GM23338 (cell line): ENCODE measurements at regions not wholly inside any gene's neighbourhood (a gene's known extent, or its start where the extent isn't known, plus 50 kb on each side); places are given as distances from the start of the nearest gene placed in this dataset.

Source experiments
- ATAC-seq: fragments of 200-7000 bp; cut with Tn5 transposase; 3 replicates; pipeline ENCODE4 v1.9.1; 2020
- DNase-seq: peaks from one replicate; pipeline ENCODE4 v3.0.0-alpha.2; 2015; ENCODE audit warnings: low spot score
- H2AFZ ChIP-seq: fragments of 200-600 bp; sonication (generic); 2 replicates; pipeline ENCODE4 v1.8.0; 2016; ENCODE audit warnings: antibody characterized with exemption, mild to moderate bottlenecking, moderate library complexity
- H3F3A ChIP-seq: fragments of 200-600 bp; sonication (generic); replicated peaks from 2 replicates; pipeline ENCODE4 v1.8.0; 2017; ENCODE audit warnings: antibody characterized with exemption, mixed run types, low read depth
- H3K27ac ChIP-seq: fragments of 200-600 bp; sonication (generic); 2 replicates; pipeline ENCODE4 v1.6.1; 2016; ENCODE audit warnings: low read depth
- H3K27me3 ChIP-seq: fragments of 200-600 bp; sonication (generic); 2 replicates; pipeline ENCODE4 v1.8.0; 2016; ENCODE audit warnings: mild to moderate bottlenecking, mixed run types, moderate library complexity; ENCODE audit not compliant: insufficient read depth
- H3K36me3 ChIP-seq: fragments of 200-600 bp; sonication (generic); 2 replicates; pipeline ENCODE4 v1.8.0; 2016; ENCODE audit warnings: mild to moderate bottlenecking; ENCODE audit not compliant: insufficient read depth
- H3K4me1 ChIP-seq: fragments of 200-600 bp; sonication (generic); 2 replicates; pipeline ENCODE4 v1.8.0; 2016; ENCODE audit warnings: mild to moderate bottlenecking, moderate library complexity; ENCODE audit not compliant: insufficient read depth
- H3K4me2 ChIP-seq: fragments of 200-600 bp; sonication (generic); 2 replicates; pipeline ENCODE4 v1.7.1; 2017; ENCODE audit warnings: mixed run types
- H3K4me3 ChIP-seq: fragments of 200-600 bp; sonication (generic); 2 replicates; pipeline ENCODE4 v1.6.1; 2016; ENCODE audit warnings: mixed run types
- H3K79me2 ChIP-seq: fragments of 200-600 bp; sonication (generic); replicated peaks from 2 replicates; pipeline ENCODE4 v1.8.0; 2017; ENCODE audit warnings: mild to moderate bottlenecking; ENCODE audit not compliant: insufficient read depth
- H3K9me2 ChIP-seq: fragments of 200-600 bp; sonication (generic); 2 replicates; pipeline ENCODE4 v1.8.0; 2017; ENCODE audit not compliant: insufficient read depth
- H4K20me1 ChIP-seq: fragments of 200-600 bp; sonication (generic); replicated peaks from 2 replicates; pipeline ENCODE4 v1.8.0; 2017; ENCODE audit warnings: mild to moderate bottlenecking; ENCODE audit not compliant: insufficient read depth
- H3K27ac Mint-ChIP-seq: 2 replicates; pipeline ENCODE4 v1.8.0; 2020; ENCODE audit warnings: inconsistent platforms, mild to moderate bottlenecking, moderate library complexity, mixed read lengths
- H3K27me3 Mint-ChIP-seq: 3 replicates; pipeline ENCODE4 v1.8.0; 2022; ENCODE audit warnings: low read depth, mild to moderate bottlenecking, moderate library complexity, mixed read lengths, inconsistent platforms; ENCODE audit not compliant: insufficient read depth, poor library complexity
- H3K36me3 Mint-ChIP-seq: 3 replicates; pipeline ENCODE4 v1.8.0; 2021; ENCODE audit warnings: low read depth, mild to moderate bottlenecking, inconsistent platforms, moderate library complexity, mixed read lengths
- H3K4me1 Mint-ChIP-seq: 3 replicates; pipeline ENCODE4 v1.8.0; 2020; ENCODE audit warnings: mild to moderate bottlenecking, inconsistent platforms, mixed read lengths
- H3K4me3 Mint-ChIP-seq: 3 replicates; pipeline ENCODE4 v1.8.0; 2021; ENCODE audit warnings: moderate library complexity, mild to moderate bottlenecking, inconsistent platforms, mixed read lengths
- H3K9me3 Mint-ChIP-seq: 3 replicates; pipeline ENCODE4 v1.8.0; 2020; ENCODE audit warnings: moderate library complexity, mild to moderate bottlenecking, inconsistent platforms, mixed read lengths
- CREB1 ChIP-seq: fragments of 250-450 bp; sonication (Bioruptor Pico); IDR thresholded peaks from 2 replicates; pipeline ENCODE4 v1.5.0; 2020; ENCODE audit warnings: low read depth, mild to moderate bottlenecking, moderate library complexity
- ETS1 ChIP-seq: IDR thresholded peaks from 2 replicates; pipeline ENCODE4 v1.6.1; 2016; ENCODE audit warnings: antibody characterized with exemption
- EZH2 ChIP-seq: fragments of 200-600 bp; sonication (generic); IDR thresholded peaks from one replicate; pipeline ENCODE4 v1.8.0; 2017; ENCODE audit warnings: antibody characterized with exemption, mild to moderate bottlenecking, low read depth; ENCODE audit not compliant: unreplicated experiment
- EZH2phosphoT487 ChIP-seq: fragments of 200-600 bp; sonication (generic); IDR thresholded peaks from one replicate; pipeline ENCODE4 v1.8.1; 2018; ENCODE audit warnings: antibody characterized with exemption; ENCODE audit not compliant: unreplicated experiment
- JUNB ChIP-seq: IDR thresholded peaks from one replicate; pipeline ENCODE4 v1.6.1; 2016; ENCODE audit warnings: antibody characterized with exemption; ENCODE audit not compliant: unreplicated experiment
- NANOG ChIP-seq: IDR thresholded peaks from 2 replicates; pipeline ENCODE4 v1.6.1; 2016; ENCODE audit warnings: antibody characterized with exemption, borderline replicate concordance
- POLR2AphosphoS5 ChIP-seq: IDR thresholded peaks from 2 replicates; pipeline ENCODE4 v1.6.1; 2016; ENCODE audit warnings: antibody characterized with exemption, low read depth
- REST ChIP-seq: IDR thresholded peaks from one replicate; pipeline ENCODE4 v1.6.1; 2018; ENCODE audit warnings: antibody characterized with exemption; ENCODE audit not compliant: unreplicated experiment
- STAT1 ChIP-seq: IDR thresholded peaks from one replicate; pipeline ENCODE4 v1.6.1; 2016; ENCODE audit warnings: antibody characterized with exemption; ENCODE audit not compliant: unreplicated experiment
- ZNF114 ChIP-seq: fragments of 250-450 bp; sonication (Bioruptor Pico); IDR thresholded peaks from 2 replicates; pipeline ENCODE4 v1.5.0; 2020; ENCODE audit warnings: mild to moderate bottlenecking, moderate library complexity
- ZNF331 ChIP-seq: fragments of 250-450 bp; sonication (Bioruptor Pico); IDR thresholded peaks from 2 replicates; pipeline ENCODE4 v1.5.0; 2020; ENCODE audit warnings: low read depth, mild to moderate bottlenecking, moderate library complexity
- ZNF462 ChIP-seq: fragments of 250-450 bp; sonication (Bioruptor Pico); IDR thresholded peaks from 2 replicates; pipeline ENCODE4 v1.5.0; 2020; ENCODE audit warnings: mild to moderate bottlenecking, moderate library complexity

- H3K9me3 Mint-ChIP-seq = peaks cover 29% of the 10 kb centered on the region
- H3K27me3 Mint-ChIP-seq = no peaks in the 10 kb centered on the region
- Histone ChIP-seq H2AFZ (no peak overlapping the region), H3K4me1 (no peaks in the 10 kb centered on the region), H3K36me3 (peaks cover 8% of the 10 kb centered on the region; the same call in 1 of the 2 replicates), H3K27me3 (no peaks in the 10 kb centered on the region), H3K4me3 (no peak overlapping the region), H3K4me2 (no peak overlapping the region), H4K20me1 (no peaks in the 10 kb centered on the region), H3K27ac (no peak overlapping the region), H3F3A (no peaks in the 10 kb centered on the region), H3K79me2 (no peaks in the 10 kb centered on the region), H3K9me2 (peaks cover 17% of the 10 kb centered on the region)
- H3K4me1 Mint-ChIP-seq = 0 out of 3 replicates have a peak, but pooled peaks cover 4% of the 10 kb centered on the region
- ATAC-seq (no peak), DNase-seq (no peak)
- peaks cover 19% of the 10 kb centered on the region for H3K36me3 Mint-ChIP-seq
- TF ChIP-seq ZNF331 (CRISPR knock-in tag) = no peak
- no peak for TF ChIP-seq EZH2phosphoT487
- no peak for TF ChIP-seq JUNB
- TF ChIP-seq NANOG = no peak
- no peak for TF ChIP-seq ZNF114 (CRISPR knock-in tag)
- H3K4me3 Mint-ChIP-seq = no peak overlapping the region
- H3K27ac Mint-ChIP-seq = no peak overlapping the region
Measured at GRCh38 chr1:95879498-95880050, 645.6 kb downstream of the RWDD3 start.

GRCh38 chr1:95888941-95889390 lies 655.0 kb downstream of the RWDD3 start:
- no peaks in the 10 kb centered on the region for H3K79me2 ChIP-seq
- DNase-seq = peak; percentile 8
- no peak overlapping the region for H2AFZ ChIP-seq
- no peaks in the 10 kb centered on the region for H4K20me1 ChIP-seq
- H3K27me3 Mint-ChIP-seq = no peaks in the 10 kb centered on the region
- no peak overlapping the region for H3K27ac Mint-ChIP-seq
- no peak overlapping the region for H3K4me2 ChIP-seq
- no peaks in the 10 kb centered on the region for H3K9me2 ChIP-seq
- H3K9me3 Mint-ChIP-seq = no peaks in the 10 kb centered on the region
- H3K4me1 ChIP-seq = no peaks in the 10 kb centered on the region
- no peaks in the 10 kb centered on the region for H3K27me3 ChIP-seq
- no peaks in the 10 kb centered on the region for H3F3A ChIP-seq
- no peak overlapping the region for H3K27ac ChIP-seq
- no peaks in the 10 kb centered on the region for H3K36me3 Mint-ChIP-seq
- H3K4me3 Mint-ChIP-seq = no peak overlapping the region
- H3K4me1 Mint-ChIP-seq = peaks cover 6% of the 10 kb centered on the region; the same call in 2 of the 3 replicates
- ATAC-seq = 0 out of 3 replicates have a peak, but pooled peaks have one; percentile 31
- no peaks in the 10 kb centered on the region for H3K36me3 ChIP-seq
- H3K4me3 ChIP-seq = no peak overlapping the region
- no peak for TF ChIP-seq ZNF331 (CRISPR knock-in tag)
- no peak for TF ChIP-seq STAT1
- TF ChIP-seq ZNF462 (CRISPR knock-in tag) = no peak
- no peak for TF ChIP-seq CREB1 (CRISPR knock-in tag)
- TF ChIP-seq REST = no peak
- no peak for TF ChIP-seq POLR2AphosphoS5
- TF ChIP-seq EZH2 = no peak
- TF ChIP-seq ETS1 = no peak
